Activated naive CD8-positive, alpha-beta T cell treated with anti-CD3 and anti-CD28 coated beads, Interleukin-2, amount 10 ng/mL, durations not matched to agents 7 days and 5 days (primary cell): ENCODE measurements at regions not wholly inside any gene's neighbourhood (a gene's known extent, or its start where the extent isn't known, plus 50 kb on each side); places are given as distances from the start of the nearest gene placed in this dataset.

Source experiments
- ATAC-seq: fragments of 150-1000 bp; cut with Tn5 transposase; one replicate; pipeline ENCODE4 v1.10.0; 2021; ENCODE audit warnings: low read depth, moderate library complexity
- POLR2A ChIA-PET: fragments of 350-600 bp; sonication (Branson Sonifier 250); formaldehyde crosslinking; loops from one replicate; lab custom pipeline; 2021; ENCODE audit warnings: antibody characterized with exemption; lab: Charles Lee
- DNase-seq: peaks from one replicate; pipeline ENCODE4 v3.0.0; 2021
- H3K27ac Mint-ChIP-seq: one replicate; pipeline ENCODE4 v1.8.0; 2022; ENCODE audit warnings: mild to moderate bottlenecking, mixed read lengths
- H3K27me3 Mint-ChIP-seq: one replicate; pipeline ENCODE4 v1.8.0; 2022; ENCODE audit warnings: mild to moderate bottlenecking, moderate library complexity, mixed read lengths
- H3K36me3 Mint-ChIP-seq: one replicate; pipeline ENCODE4 v1.8.0; 2021; ENCODE audit warnings: mild to moderate bottlenecking, mixed read lengths
- H3K4me1 Mint-ChIP-seq: one replicate; pipeline ENCODE4 v1.8.0; 2021; ENCODE audit warnings: mixed read lengths
- H3K4me3 Mint-ChIP-seq: one replicate; pipeline ENCODE4 v1.8.0; 2022; ENCODE audit warnings: mild to moderate bottlenecking, moderate library complexity, mixed read lengths
- H3K9me3 Mint-ChIP-seq: one replicate; pipeline ENCODE4 v1.8.0; 2021; ENCODE audit warnings: mixed read lengths

DNA sequence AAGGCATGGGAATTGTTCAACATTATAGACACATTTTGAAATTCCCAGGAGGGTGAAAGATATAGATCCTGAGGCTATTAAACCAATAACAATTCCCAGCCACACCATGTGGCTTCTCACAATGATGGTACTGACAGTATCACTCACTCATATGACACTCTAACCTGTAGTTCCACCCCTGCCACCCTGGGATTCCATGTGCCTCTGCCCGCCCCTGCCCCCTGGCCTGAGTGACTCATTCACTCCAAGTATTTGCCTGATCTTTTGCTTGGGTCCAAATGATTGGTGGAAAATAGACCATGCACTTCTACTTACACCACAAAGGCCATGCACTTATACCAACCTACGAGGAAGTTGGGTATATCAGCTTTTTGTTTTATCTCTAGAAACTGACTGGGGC lies 305.2 kb upstream of the DAB2 start:
- DNase-seq, result no peak
- no peak for ATAC-seq
- Mint-ChIP-seq H3K27me3 (peaks cover 2% of the 10 kb centered on the region), H3K9me3 (no peaks in the 10 kb centered on the region), H3K36me3 (no peaks in the 10 kb centered on the region), H3K27ac (no peak overlapping the region), H3K4me3 (no peak overlapping the region), H3K4me1 (no peaks in the 10 kb centered on the region)
- POLR2A ChIA-PET, result no interaction called here

DNA sequence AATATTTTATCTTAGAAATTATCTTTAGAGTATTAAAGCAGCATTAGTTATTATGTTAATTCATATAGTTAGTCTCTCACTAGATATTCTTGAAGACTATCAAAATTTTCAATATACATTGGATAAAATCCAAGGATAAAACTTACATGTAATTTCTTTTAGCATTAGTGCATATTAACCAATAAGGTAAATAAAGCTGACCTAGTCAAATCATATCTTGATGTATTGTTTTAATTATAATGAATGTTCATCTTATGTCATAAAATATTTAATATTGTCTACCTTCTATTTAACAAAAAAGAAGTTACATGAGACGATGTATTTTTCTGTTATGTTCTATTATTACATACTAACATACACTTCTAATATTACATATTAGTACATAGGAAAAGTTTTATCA lies 301.7 kb upstream of the DAB2 start:
- H3K36me3 Mint-ChIP-seq, result no peaks in the 10 kb centered on the region

DNA sequence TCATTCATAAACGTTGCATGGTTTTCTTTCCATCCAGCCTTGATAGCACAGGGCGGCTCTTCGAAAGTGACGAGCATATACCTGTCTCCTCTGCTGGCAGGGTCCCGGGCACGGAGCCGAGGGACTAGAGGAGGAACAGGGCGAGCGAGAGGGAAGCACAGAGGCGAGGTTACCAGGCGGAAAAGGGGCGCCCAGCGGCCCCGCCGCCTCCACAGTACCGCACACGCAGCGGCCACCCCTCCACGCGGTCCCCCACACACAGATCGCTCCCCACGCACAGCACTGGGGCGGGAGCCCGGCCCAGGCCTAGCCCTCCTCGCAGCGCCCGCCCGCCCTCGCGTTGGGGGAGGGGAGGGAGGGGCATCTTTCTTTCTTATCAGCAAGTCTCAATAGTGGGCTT lies 296.6 kb upstream of the DAB2 start:
- Mint-ChIP-seq H3K4me1 (no peaks in the 10 kb centered on the region), H3K27ac (no peak overlapping the region), H3K9me3 (no peaks in the 10 kb centered on the region), H3K27me3 (peaks cover 6% of the 10 kb centered on the region), H3K36me3 (no peaks in the 10 kb centered on the region), H3K4me3 (no peak overlapping the region)
- ATAC-seq, result no peak
- POLR2A ChIA-PET, result no interaction called here
- DNase-seq, result no peak

More for the DNA sequence above, 301.7 kb upstream of the DAB2 start:
- POLR2A ChIA-PET, result no interaction called here
- Mint-ChIP-seq H3K9me3 (no peaks in the 10 kb centered on the region), H3K4me3 (no peak overlapping the region), H3K27ac (no peak overlapping the region), H3K27me3 (peaks cover 2% of the 10 kb centered on the region), H3K4me1 (no peaks in the 10 kb centered on the region)
- DNase-seq, result no peak
- no peak for ATAC-seq

- DNase-seq (no peak), ATAC-seq (no peak)
- POLR2A ChIA-PET, result no interaction called here
- H3K9me3 Mint-ChIP-seq, result no peaks in the 10 kb centered on the region
- H3K27me3 Mint-ChIP-seq, result peaks cover 6% of the 10 kb centered on the region
- no peak overlapping the region for H3K4me3 Mint-ChIP-seq
- no peak overlapping the region for H3K27ac Mint-ChIP-seq
- peaks cover 2% of the 10 kb centered on the region for H3K4me1 Mint-ChIP-seq
- no peaks in the 10 kb centered on the region for H3K36me3 Mint-ChIP-seq
These were observed 295.4 kb upstream of the DAB2 start for GRCh38 chr5:39720136-39720535.

- Mint-ChIP-seq H3K27me3 (peaks cover 6% of the 10 kb centered on the region), H3K4me1 (peaks cover 2% of the 10 kb centered on the region), H3K27ac (no peak overlapping the region), H3K9me3 (no peaks in the 10 kb centered on the region), H3K36me3 (no peaks in the 10 kb centered on the region), H3K4me3 (no peak overlapping the region)
- POLR2A ChIA-PET, result no interaction called here
- DNase-seq (no peak), ATAC-seq (no peak)
These were observed 292.6 kb upstream of the DAB2 start for GRCh38 chr5:39717176-39717897.

DNA sequence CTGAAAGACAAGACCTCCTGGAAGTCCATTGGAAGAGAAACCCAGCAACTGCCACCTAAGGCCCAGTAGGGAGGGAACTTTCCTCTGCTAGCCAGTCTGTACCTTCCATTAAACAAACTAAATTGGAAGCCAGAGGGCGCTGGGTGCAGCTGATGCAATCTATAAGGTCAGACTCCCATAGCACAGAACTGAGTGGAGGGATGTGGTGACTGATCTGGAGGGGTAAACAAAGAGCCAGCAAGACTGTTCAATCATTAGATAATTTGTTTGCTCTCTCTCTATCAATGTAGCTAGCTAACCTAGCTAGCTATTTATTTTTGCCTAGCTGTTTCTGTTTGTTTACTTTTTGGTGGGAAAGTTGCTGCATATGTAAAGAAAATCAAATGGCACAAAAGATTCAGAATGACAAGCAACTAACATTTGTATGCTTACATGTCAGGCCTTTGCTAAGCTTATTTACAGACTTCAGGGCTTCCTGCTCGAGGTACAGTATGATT lies 291.8 kb upstream of the DAB2 start:
- POLR2A ChIA-PET, result no interaction called here
- Mint-ChIP-seq H3K4me1 (peaks cover 2% of the 10 kb centered on the region), H3K27ac (no peak overlapping the region), H3K9me3 (no peaks in the 10 kb centered on the region), H3K36me3 (no peaks in the 10 kb centered on the region), H3K4me3 (no peak overlapping the region), H3K27me3 (peaks cover 6% of the 10 kb centered on the region)
- ATAC-seq (peak; percentile 47), DNase-seq (no peak)

GRCh38 chr5:39714036-39714698 lies 289.4 kb upstream of the DAB2 start:
- Mint-ChIP-seq H3K9me3 (no peaks in the 10 kb centered on the region), H3K36me3 (no peaks in the 10 kb centered on the region), H3K4me1 (peaks cover 2% of the 10 kb centered on the region), H3K27ac (no peak overlapping the region), H3K4me3 (no peak overlapping the region), H3K27me3 (peaks cover 10% of the 10 kb centered on the region)
- POLR2A ChIA-PET, result no interaction called here
- ATAC-seq (no peak), DNase-seq (no peak)

- no peak for ATAC-seq
- no peak overlapping the region for H3K27ac Mint-ChIP-seq
- no peaks in the 10 kb centered on the region for H3K36me3 Mint-ChIP-seq
- no peaks in the 10 kb centered on the region for H3K9me3 Mint-ChIP-seq
- peaks cover 2% of the 10 kb centered on the region for H3K4me1 Mint-ChIP-seq
- POLR2A ChIA-PET, result no interaction called here
- H3K4me3 Mint-ChIP-seq, result no peak overlapping the region
- H3K27me3 Mint-ChIP-seq, result peaks cover 11% of the 10 kb centered on the region
- no peak for DNase-seq
These were observed 288.6 kb upstream of the DAB2 start for GRCh38 chr5:39713250-39713916.

GRCh38 chr5:39712316-39713249 lies 287.8 kb upstream of the DAB2 start:
- no peak for DNase-seq
- Mint-ChIP-seq H3K27ac (no peak overlapping the region), H3K36me3 (no peaks in the 10 kb centered on the region), H3K4me3 (no peak overlapping the region), H3K4me1 (peaks cover 2% of the 10 kb centered on the region), H3K27me3 (peaks cover 10% of the 10 kb centered on the region), H3K9me3 (no peaks in the 10 kb centered on the region)
- POLR2A ChIA-PET, result no interaction called here
- no peak for ATAC-seq

- Mint-ChIP-seq H3K4me3 (no peak overlapping the region), H3K27ac (no peak overlapping the region), H3K27me3 (peaks cover 10% of the 10 kb centered on the region), H3K4me1 (peaks cover 2% of the 10 kb centered on the region), H3K9me3 (no peaks in the 10 kb centered on the region), H3K36me3 (no peaks in the 10 kb centered on the region)
- ATAC-seq (no peak), DNase-seq (no peak)
- POLR2A ChIA-PET, result no interaction called here
These were observed 287.0 kb upstream of the DAB2 start for GRCh38 chr5:39711821-39712220.

GRCh38 chr5:39709032-39709431 lies 284.3 kb upstream of the DAB2 start:
- Mint-ChIP-seq H3K4me1 (no peaks in the 10 kb centered on the region), H3K36me3 (no peaks in the 10 kb centered on the region), H3K4me3 (no peak overlapping the region), H3K27me3 (peaks cover 12% of the 10 kb centered on the region), H3K27ac (no peak overlapping the region), H3K9me3 (no peaks in the 10 kb centered on the region)
- ATAC-seq (no peak), DNase-seq (no peak)
- POLR2A ChIA-PET, result no interaction called here

DNA sequence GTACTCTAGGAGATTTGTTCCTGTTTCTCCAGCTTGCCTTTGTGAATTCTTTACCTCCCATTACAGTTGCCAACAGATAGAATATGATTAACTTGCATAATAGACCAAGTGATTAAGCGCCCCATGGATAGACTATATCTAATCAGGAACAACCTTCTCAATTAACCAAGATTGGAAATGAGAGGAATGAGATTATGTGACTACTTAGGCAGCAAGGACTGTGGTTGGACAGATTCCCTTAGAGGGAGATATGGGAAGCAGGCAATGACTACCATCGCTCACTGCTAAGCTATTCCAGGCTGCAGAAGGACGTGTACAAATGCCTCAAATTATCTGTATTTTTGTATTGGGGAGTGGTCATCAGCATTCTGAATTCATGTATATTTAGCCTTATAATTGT lies 278.1 kb upstream of the DAB2 start:
- Mint-ChIP-seq H3K27me3 (peaks cover 5% of the 10 kb centered on the region), H3K4me3 (no peak overlapping the region), H3K27ac (no peak overlapping the region), H3K4me1 (no peaks in the 10 kb centered on the region), H3K9me3 (no peaks in the 10 kb centered on the region), H3K36me3 (no peaks in the 10 kb centered on the region)
- ATAC-seq (no peak), DNase-seq (no peak)
- POLR2A ChIA-PET, result no interaction called here

GRCh38 chr5:39700523-39700922 lies 275.7 kb upstream of the DAB2 start:
- POLR2A ChIA-PET, result no interaction called here

More at GRCh38 chr5:39700523-39700922, 275.7 kb upstream of the DAB2 start:
- DNase-seq, result no peak
- H3K27ac Mint-ChIP-seq, result no peak overlapping the region
- H3K27me3 Mint-ChIP-seq, result peaks cover 6% of the 10 kb centered on the region
- H3K9me3 Mint-ChIP-seq, result no peaks in the 10 kb centered on the region
- no peaks in the 10 kb centered on the region for H3K4me1 Mint-ChIP-seq
- no peak for ATAC-seq
- no peaks in the 10 kb centered on the region for H3K36me3 Mint-ChIP-seq
- no peak overlapping the region for H3K4me3 Mint-ChIP-seq
